ENCODE measurements at regions not wholly inside any gene's neighbourhood (a gene's known extent, or its start where the extent isn't known, plus 50 kb on each side); places are given as distances from the start of the nearest gene placed in this dataset.

GRCh38 chr1:115198938-115199337 is 109.6 kb upstream of the TSPAN2 start:
- no peak for TF ChIP-seq CTCF (IDR thresholded peaks at IDR 0.05)
- TF ChIP-seq POLR2A (IDR thresholded peaks at IDR 0.05) = no peak

Data from lower leg skin (tissue), 3 donors.